SK-N-SH treated with all-trans-retinoic acid at 6 μM for 48 hours (cell line): ENCODE measurements at regions not wholly inside any gene's neighbourhood (a gene's known extent, or its start where the extent isn't known, plus 50 kb on each side); places are given as distances from the start of the nearest gene placed in this dataset.

Experiments used
- ARNTL ChIP-seq: fragments of 450-650 bp; formaldehyde crosslinking; IDR thresholded peaks from 2 replicates; pipeline ENCODE4 v1.5.0; 2020; ENCODE audit warnings: low read depth, mild to moderate bottlenecking, moderate library complexity, borderline replicate concordance
- CREB5 ChIP-seq: fragments of 250-450 bp; sonication (Bioruptor Pico); IDR thresholded peaks from 2 replicates; pipeline ENCODE4 v1.5.1; 2020; ENCODE audit warnings: low read depth, mild to moderate bottlenecking, moderate library complexity
- ISL1 ChIP-seq: fragments of 250-450 bp; sonication (Bioruptor Pico); IDR thresholded peaks from 2 replicates; pipeline ENCODE4 v2.1.2; 2022; ENCODE audit warnings: mild to moderate bottlenecking, moderate library complexity
- PATZ1 ChIP-seq: fragments of 250-450 bp; sonication (Bioruptor Pico); IDR thresholded peaks from 2 replicates; pipeline ENCODE4 v1.8.0; 2020; ENCODE audit warnings: mild to moderate bottlenecking, moderate library complexity, borderline replicate concordance
- RARB ChIP-seq: fragments of 250-450 bp; sonication (Bioruptor Pico); IDR thresholded peaks from 2 replicates; pipeline ENCODE4 v1.8.0; 2021; ENCODE audit warnings: mild to moderate bottlenecking, moderate library complexity
- TOX ChIP-seq: fragments of 250-450 bp; sonication (Bioruptor Pico); IDR thresholded peaks from 2 replicates; pipeline ENCODE4 v1.8.0; 2021; ENCODE audit warnings: mild to moderate bottlenecking, moderate library complexity, borderline replicate concordance
- TSHZ2 ChIP-seq: fragments of 250-450 bp; sonication (Bioruptor Pico); IDR thresholded peaks from 2 replicates; pipeline ENCODE4 v1.5.0; 2020; ENCODE audit warnings: mild to moderate bottlenecking, moderate library complexity
- ZFP30 ChIP-seq: fragments of 450-650 bp; formaldehyde crosslinking; IDR thresholded peaks from 2 replicates; pipeline ENCODE4 v1.5.0; 2022; ENCODE audit warnings: mild to moderate bottlenecking, moderate library complexity

- TF ChIP-seq ARNTL (CRISPR knock-in tag) (no peak), TSHZ2 (no peak), ZFP30 (CRISPR knock-in tag) (no peak), CREB5 (CRISPR knock-in tag) (no peak), RARB (CRISPR knock-in tag) (no peak), ISL1 (CRISPR knock-in tag) (no peak), TOX (no peak), PATZ1 (CRISPR knock-in tag) (no peak)
Observed at GRCh38 chr5:115695310-115695880, 69.6 kb upstream of the TMED7 start.
